ENCODE measurements at regions not wholly inside any gene's neighbourhood (a gene's known extent, or its start where the extent isn't known, plus 50 kb on each side); places are given as distances from the start of the nearest gene placed in this dataset.

- H3K4me3 ChIP-seq (ENCODE audit: control insufficient read depth, low read depth, low read length), result no peak overlapping the region
- TF ChIP-seq CTCF (IDR thresholded peaks at IDR 0.05; ENCODE audit: control insufficient read depth, insufficient read depth, low read depth, low read length, missing control alignments), result no peak
- no peak for DNase-seq (ENCODE audit: low read depth)
Observed at GRCh38 chr13:73800011-73800410, 334.2 kb downstream of the KLF12 start.

- no peak overlapping the region for H3K4me3 ChIP-seq (ENCODE audit: control insufficient read depth, low read depth, low read length)
- no peak for TF ChIP-seq CTCF (IDR thresholded peaks at IDR 0.05; ENCODE audit: control insufficient read depth, insufficient read depth, low read depth, low read length, missing control alignments)
- DNase-seq (ENCODE audit: low read depth), result no peak
Observed at GRCh38 chr13:73794755-73795154, 339.4 kb downstream of the KLF12 start.

GRCh38 chr13:73793361-73793760 lies 340.8 kb downstream of the KLF12 start:
- TF ChIP-seq CTCF (IDR thresholded peaks at IDR 0.05; ENCODE audit: control insufficient read depth, insufficient read depth, low read depth, low read length, missing control alignments), result no peak
- no peak for DNase-seq (ENCODE audit: low read depth)
- no peak overlapping the region for H3K4me3 ChIP-seq (ENCODE audit: control insufficient read depth, low read depth, low read length)

GRCh38 chr13:73792796-73793195 lies 341.4 kb downstream of the KLF12 start:
- H3K4me3 ChIP-seq (ENCODE audit: control insufficient read depth, low read depth, low read length), result no peak overlapping the region
- no peak for DNase-seq (ENCODE audit: low read depth)
- no peak for TF ChIP-seq CTCF (IDR thresholded peaks at IDR 0.05; ENCODE audit: control insufficient read depth, insufficient read depth, low read depth, low read length, missing control alignments)

- no peak for DNase-seq (ENCODE audit: low read depth)
- no peak overlapping the region for H3K4me3 ChIP-seq (ENCODE audit: control insufficient read depth, low read depth, low read length)
- no peak for TF ChIP-seq CTCF (IDR thresholded peaks at IDR 0.05; ENCODE audit: control insufficient read depth, insufficient read depth, low read depth, low read length, missing control alignments)
Observed at GRCh38 chr13:73782450-73783449, 351.5 kb downstream of the KLF12 start.

- no peak for DNase-seq (ENCODE audit: low read depth)
- no peak for TF ChIP-seq CTCF (IDR thresholded peaks at IDR 0.05; ENCODE audit: control insufficient read depth, insufficient read depth, low read depth, low read length, missing control alignments)
- H3K4me3 ChIP-seq (ENCODE audit: control insufficient read depth, low read depth, low read length), result no peak overlapping the region
Observed at GRCh38 chr13:73781384-73781783, 352.8 kb downstream of the KLF12 start.
